DND-41 (cell line): ENCODE measurements at regions not wholly inside any gene's neighbourhood (a gene's known extent, or its start where the extent isn't known, plus 50 kb on each side); places are given as distances from the start of the nearest gene placed in this dataset.

ENCODE experiments used
- ATAC-seq: fragments of 200-7000 bp; cut with Tn5 transposase; 3 replicates; pipeline ENCODE4 v1.9.1; 2021; ENCODE audit warnings: low read depth; ENCODE audit not compliant: insufficient read depth
- DNase-seq: peaks from one replicate; pipeline ENCODE4 v3.0.0-alpha.2; 2020
- H2AFZ ChIP-seq: 2 replicates; pipeline ENCODE4 v1.6.0; 2012; ENCODE audit warnings: low read depth, low read length
- H3K27ac ChIP-seq: 2 replicates; pipeline ENCODE4 v1.5.1; 2012; ENCODE audit warnings: low read length, inconsistent platforms
- H3K27me3 ChIP-seq: fragments of 200-600 bp; sonication (generic); 2 replicates; pipeline ENCODE4 v1.6.0; 2012; ENCODE audit warnings: low read length, mild to moderate bottlenecking, inconsistent platforms; ENCODE audit not compliant: insufficient read depth, poor library complexity
- H3K36me3 ChIP-seq: 2 replicates; pipeline ENCODE4 v1.5.1; 2012; ENCODE audit warnings: low read length, inconsistent platforms; ENCODE audit not compliant: insufficient read depth
- H3K4me1 ChIP-seq: 2 replicates; pipeline ENCODE4 v1.5.1; 2012; ENCODE audit warnings: mild to moderate bottlenecking, low read length; ENCODE audit not compliant: insufficient read depth
- H3K4me2 ChIP-seq: 2 replicates; pipeline ENCODE4 v1.6.0; 2012; ENCODE audit warnings: mild to moderate bottlenecking, moderate library complexity, low read length, inconsistent platforms; ENCODE audit not compliant: insufficient read depth
- H3K4me3 ChIP-seq, 2 experiments: fragments of 200-600 bp in 1 of 2; shearing (Covaris generic) in 1 of 2; 2 replicates each; pipeline ENCODE4 v1.5.1; 2012 to 2016; ENCODE audit warnings: inconsistent platforms in 2 of 2, low read length in 2 of 2, mild to moderate bottlenecking in 2 of 2, low read depth in 1 of 2, moderate library complexity in 1 of 2
- H3K79me2 ChIP-seq: 2 replicates; pipeline ENCODE4 v1.6.0; 2012; ENCODE audit warnings: low read length, inconsistent platforms; ENCODE audit not compliant: insufficient read depth
- H3K9ac ChIP-seq: 2 replicates; pipeline ENCODE4 v1.6.0; 2012; ENCODE audit warnings: low read depth, mild to moderate bottlenecking, inconsistent platforms, low read length, moderate library complexity
- H3K9me3 ChIP-seq: 2 replicates; pipeline ENCODE4 v1.5.1; 2012; ENCODE audit warnings: low read length, moderate library complexity, mild to moderate bottlenecking, inconsistent platforms; ENCODE audit not compliant: insufficient read depth, severe bottlenecking
- H4K20me1 ChIP-seq: 2 replicates; pipeline ENCODE4 v1.6.0; 2012; ENCODE audit warnings: low read length; ENCODE audit not compliant: insufficient read depth
- CTCF ChIP-seq: IDR thresholded peaks from 2 replicates; pipeline ENCODE4 v1.5.1; 2012; ENCODE audit warnings: borderline replicate concordance, low read length, moderate library complexity, mild to moderate bottlenecking; ENCODE audit not compliant: poor library complexity, severe bottlenecking; ENCODE audit errors: extremely low read depth
- EZH2 ChIP-seq: IDR thresholded peaks from 3 replicates; pipeline ENCODE4 v1.6.1; 2012; ENCODE audit warnings: borderline replicate concordance, low read depth, mild to moderate bottlenecking, moderate library complexity, low read length, inconsistent platforms; ENCODE audit not compliant: severe bottlenecking

GRCh38 chr4:30825008-30825770, 105.0 kb downstream of the PCDH7 start:
- Histone ChIP-seq H3K9me3 (no peaks in the 10 kb centered on the region), H4K20me1 (no peaks in the 10 kb centered on the region), H3K79me2 (no peaks in the 10 kb centered on the region), H3K4me3 (no peak overlapping the region), H3K27me3 (no peaks in the 10 kb centered on the region), H3K4me1 (no peaks in the 10 kb centered on the region), H3K36me3 (no peaks in the 10 kb centered on the region), H3K4me2 (no peak overlapping the region), H3K9ac (no peak overlapping the region), H3K27ac (no peak overlapping the region), H2AFZ (no peak overlapping the region)
- ATAC-seq (no peak), DNase-seq (no peak)
- TF ChIP-seq CTCF (no peak), EZH2 (no peak)

DNA sequence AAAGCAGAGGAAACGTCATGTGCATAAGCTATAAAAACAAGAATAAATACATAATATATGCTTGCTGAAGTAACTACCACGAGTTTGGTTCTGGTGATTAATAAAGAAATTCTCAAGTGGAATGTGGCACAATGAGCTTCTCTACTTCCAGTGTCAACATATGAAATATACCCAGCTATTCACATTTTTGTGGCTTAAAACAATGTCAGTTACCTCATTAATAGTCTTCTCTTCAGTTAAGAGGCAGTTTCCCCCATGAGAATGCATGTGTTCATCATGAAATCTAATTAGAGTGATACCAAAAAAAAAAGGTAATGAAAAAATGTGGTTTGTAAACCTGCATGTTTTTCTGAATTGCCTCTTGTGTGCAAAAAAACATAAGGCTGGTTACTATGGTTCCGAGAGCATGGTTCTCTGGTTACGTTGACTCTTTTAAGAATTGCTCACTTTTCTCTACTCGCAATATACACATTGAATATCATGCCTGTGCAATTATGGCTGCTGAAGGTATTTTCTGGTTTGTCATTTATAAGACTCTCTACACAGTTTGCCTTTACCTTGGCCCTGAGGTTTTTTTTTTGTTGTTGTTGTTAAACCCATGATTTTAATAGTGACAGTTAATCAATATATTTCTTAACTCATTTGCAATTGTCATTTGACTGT, 108.2 kb downstream of the PCDH7 start:
- H3K27ac ChIP-seq: no peak overlapping the region
- H3K9me3 ChIP-seq: no peaks in the 10 kb centered on the region
- H2AFZ ChIP-seq: no peak overlapping the region
- no peaks in the 10 kb centered on the region for H3K27me3 ChIP-seq
- DNase-seq (no peak), ATAC-seq (no peak)
- no peak overlapping the region for H3K4me3 ChIP-seq
- H3K9ac ChIP-seq: no peak overlapping the region
- TF ChIP-seq CTCF: no peak
- no peak for TF ChIP-seq EZH2
- no peak overlapping the region for H3K4me2 ChIP-seq
- H3K4me1 ChIP-seq: no peaks in the 10 kb centered on the region
- no peaks in the 10 kb centered on the region for H3K79me2 ChIP-seq
- no peaks in the 10 kb centered on the region for H4K20me1 ChIP-seq
- no peaks in the 10 kb centered on the region for H3K36me3 ChIP-seq

DNA sequence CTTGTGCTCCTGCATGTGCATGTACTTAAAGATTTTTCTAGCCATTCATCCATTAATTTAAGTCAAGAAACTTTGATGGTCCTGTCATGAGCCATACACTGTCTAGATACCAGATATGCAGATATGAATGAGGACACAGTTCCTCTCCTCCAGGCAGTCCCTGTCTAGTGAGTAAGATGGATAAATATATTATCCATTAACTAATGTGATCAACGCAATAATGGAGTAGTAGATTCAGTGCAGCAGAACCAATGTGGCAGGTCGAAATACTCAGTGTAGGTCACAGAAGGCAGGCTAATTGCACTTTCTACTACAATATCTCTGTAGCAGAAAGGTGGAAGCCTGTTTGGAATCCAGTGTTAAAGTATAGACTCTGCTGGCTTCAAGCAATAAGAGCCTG, 112.5 kb downstream of the PCDH7 start:
- no peak overlapping the region for H3K9ac ChIP-seq
- H2AFZ ChIP-seq: no peak overlapping the region; the same call in 1 of the 2 replicates
- no peaks in the 10 kb centered on the region for H3K79me2 ChIP-seq
- ATAC-seq: no peak
- H3K9me3 ChIP-seq: no peaks in the 10 kb centered on the region
- no peaks in the 10 kb centered on the region for H3K36me3 ChIP-seq
- no peak overlapping the region for H3K27ac ChIP-seq
- no peaks in the 10 kb centered on the region for H3K4me1 ChIP-seq
- no peak overlapping the region for H3K4me2 ChIP-seq
- no peaks in the 10 kb centered on the region for H4K20me1 ChIP-seq
- H3K27me3 ChIP-seq: no peaks in the 10 kb centered on the region
- H3K4me3 ChIP-seq: no peak overlapping the region
- no peak for DNase-seq
- TF ChIP-seq CTCF (no peak), EZH2 (no peak)
